Chondrocyte (in vitro differentiated cells): ENCODE measurements at regions not wholly inside any gene's neighbourhood (a gene's known extent, or its start where the extent isn't known, plus 50 kb on each side); places are given as distances from the start of the nearest gene placed in this dataset.

Source experiments
- DNase-seq: peaks from one replicate; pipeline ENCODE4 v3.0.0; 2021; ENCODE audit warnings: mixed read lengths, low spot score
- H3K27ac Mint-ChIP-seq: one replicate; pipeline ENCODE4 v1.8.0; 2021; ENCODE audit warnings: mild to moderate bottlenecking, moderate library complexity, mixed read lengths; ENCODE audit not compliant: unreplicated experiment
- H3K27me3 Mint-ChIP-seq: 2 replicates; pipeline ENCODE4 v1.8.0; 2021; ENCODE audit warnings: low read depth, mixed read lengths
- H3K36me3 Mint-ChIP-seq: 2 replicates; pipeline ENCODE4 v1.8.0; 2021; ENCODE audit warnings: low read depth, mixed read lengths
- H3K4me1 Mint-ChIP-seq: 2 replicates; pipeline ENCODE4 v1.8.0; 2021; ENCODE audit warnings: low read depth, mild to moderate bottlenecking, mixed read lengths
- H3K4me3 Mint-ChIP-seq: one replicate; pipeline ENCODE4 v1.8.0; 2021; ENCODE audit warnings: mild to moderate bottlenecking, moderate library complexity, mixed read lengths; ENCODE audit not compliant: unreplicated experiment
- H3K9me3 Mint-ChIP-seq: 2 replicates; pipeline ENCODE4 v1.8.0; 2021; ENCODE audit warnings: low read depth, mixed read lengths
- TF ChIP-seq, protein P1 (sequence below): fragments of 200-600 bp; sonication (generic); IDR thresholded peaks from 2 replicates; pipeline ENCODE4 v1.5.0; 2021; ENCODE audit warnings: antibody characterized with exemption, mild to moderate bottlenecking, moderate library complexity

DNA sequence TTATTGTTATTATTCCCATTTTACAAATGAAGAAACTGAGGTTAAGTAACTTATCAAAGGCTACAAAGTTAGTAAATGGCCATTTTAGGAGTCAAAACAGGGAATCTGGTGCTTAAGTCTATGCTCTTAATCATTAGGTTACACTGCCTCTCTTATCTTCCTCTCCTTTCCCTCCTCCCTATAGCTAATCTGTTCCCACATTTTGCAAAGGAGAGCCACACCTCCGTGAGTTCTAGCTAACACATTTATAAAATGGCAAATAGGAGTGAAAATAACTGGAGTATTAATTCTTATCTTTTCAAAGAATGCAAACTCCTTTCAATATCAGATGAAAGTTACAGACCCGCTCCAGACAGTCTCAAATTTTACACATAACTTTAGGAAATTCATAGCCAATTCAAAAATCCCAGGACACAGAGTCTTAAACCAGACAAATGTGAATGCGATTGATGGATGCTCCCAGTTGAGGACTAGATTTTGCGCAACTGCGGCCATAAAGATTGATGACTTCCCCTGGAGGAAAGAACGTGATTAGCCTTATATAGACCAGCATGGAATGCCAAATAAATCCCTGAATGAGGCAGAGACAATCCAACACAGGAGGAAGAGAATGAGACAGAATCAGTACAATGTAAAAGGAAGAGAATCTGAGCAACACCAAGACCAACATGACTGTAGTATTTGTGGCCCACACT, 225.0 kb upstream of the ARID2 start:
- Mint-ChIP-seq H3K27ac (no peak overlapping the region), H3K9me3 (no peaks in the 10 kb centered on the region), H3K4me3 (no peak overlapping the region), H3K4me1 (no peaks in the 10 kb centered on the region), H3K36me3 (peaks cover 2% of the 10 kb centered on the region), H3K27me3 (peaks cover 15% of the 10 kb centered on the region)
- TF ChIP-seq, protein P1, sequence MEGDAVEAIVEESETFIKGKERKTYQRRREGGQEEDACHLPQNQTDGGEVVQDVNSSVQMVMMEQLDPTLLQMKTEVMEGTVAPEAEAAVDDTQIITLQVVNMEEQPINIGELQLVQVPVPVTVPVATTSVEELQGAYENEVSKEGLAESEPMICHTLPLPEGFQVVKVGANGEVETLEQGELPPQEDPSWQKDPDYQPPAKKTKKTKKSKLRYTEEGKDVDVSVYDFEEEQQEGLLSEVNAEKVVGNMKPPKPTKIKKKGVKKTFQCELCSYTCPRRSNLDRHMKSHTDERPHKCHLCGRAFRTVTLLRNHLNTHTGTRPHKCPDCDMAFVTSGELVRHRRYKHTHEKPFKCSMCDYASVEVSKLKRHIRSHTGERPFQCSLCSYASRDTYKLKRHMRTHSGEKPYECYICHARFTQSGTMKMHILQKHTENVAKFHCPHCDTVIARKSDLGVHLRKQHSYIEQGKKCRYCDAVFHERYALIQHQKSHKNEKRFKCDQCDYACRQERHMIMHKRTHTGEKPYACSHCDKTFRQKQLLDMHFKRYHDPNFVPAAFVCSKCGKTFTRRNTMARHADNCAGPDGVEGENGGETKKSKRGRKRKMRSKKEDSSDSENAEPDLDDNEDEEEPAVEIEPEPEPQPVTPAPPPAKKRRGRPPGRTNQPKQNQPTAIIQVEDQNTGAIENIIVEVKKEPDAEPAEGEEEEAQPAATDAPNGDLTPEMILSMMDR = no peak
- DNase-seq = no peak

DNA sequence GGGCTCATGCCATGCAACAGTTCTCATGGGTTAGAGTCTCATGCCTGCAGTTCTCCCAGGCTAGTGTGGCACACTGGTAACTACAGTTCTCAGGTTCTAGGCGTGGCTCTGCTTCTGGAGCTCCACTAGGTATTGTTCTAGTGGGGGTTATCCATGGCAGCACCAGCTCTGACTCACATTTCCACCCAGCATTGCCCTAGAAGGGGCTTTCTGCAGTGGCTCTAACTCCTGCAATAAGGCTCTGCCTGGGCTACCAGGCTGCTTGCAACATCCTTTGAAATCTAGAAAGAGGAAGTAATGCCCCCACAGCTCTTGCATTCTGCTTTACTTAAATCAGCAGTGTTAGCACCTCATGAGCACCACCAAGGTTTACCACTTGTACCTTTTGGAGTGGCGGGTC, 220.3 kb upstream of the ARID2 start:
- Mint-ChIP-seq H3K4me3 (no peak overlapping the region), H3K27ac (no peak overlapping the region)
- no peak for DNase-seq

DNA sequence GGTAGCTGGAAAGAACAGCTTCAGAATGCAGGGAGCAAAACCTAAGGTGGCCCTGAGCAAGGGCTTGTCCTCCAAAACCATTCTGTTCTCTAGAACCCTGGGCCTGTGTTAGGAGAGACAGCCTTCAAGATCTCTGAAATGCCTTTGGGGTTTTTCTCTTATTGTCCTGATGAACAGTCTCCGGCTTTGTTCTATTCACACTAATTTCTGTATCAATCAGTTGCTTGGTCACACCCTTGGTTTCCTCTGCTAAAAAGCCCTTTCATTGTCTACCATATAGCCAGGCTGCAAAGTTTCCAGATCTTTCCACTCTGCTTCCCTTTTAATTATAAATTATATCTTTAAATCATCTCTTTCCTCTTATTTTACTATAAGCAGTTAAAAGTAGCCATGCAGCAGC, 219.9 kb upstream of the ARID2 start:
- Mint-ChIP-seq H3K4me3 (no peak overlapping the region), H3K4me1 (no peaks in the 10 kb centered on the region), H3K9me3 (no peaks in the 10 kb centered on the region), H3K36me3 (peaks cover 2% of the 10 kb centered on the region), H3K27me3 (peaks cover 3% of the 10 kb centered on the region), H3K27ac (no peak overlapping the region)
- no peak for DNase-seq
- TF ChIP-seq, protein P1 = no peak

More for the DNA sequence above, 220.3 kb upstream of the ARID2 start:
- H3K27me3 Mint-ChIP-seq = peaks cover 5% of the 10 kb centered on the region
- peaks cover 2% of the 10 kb centered on the region for H3K36me3 Mint-ChIP-seq
- TF ChIP-seq, protein P1 = no peak
- no peaks in the 10 kb centered on the region for H3K9me3 Mint-ChIP-seq
- no peaks in the 10 kb centered on the region for H3K4me1 Mint-ChIP-seq

DNA sequence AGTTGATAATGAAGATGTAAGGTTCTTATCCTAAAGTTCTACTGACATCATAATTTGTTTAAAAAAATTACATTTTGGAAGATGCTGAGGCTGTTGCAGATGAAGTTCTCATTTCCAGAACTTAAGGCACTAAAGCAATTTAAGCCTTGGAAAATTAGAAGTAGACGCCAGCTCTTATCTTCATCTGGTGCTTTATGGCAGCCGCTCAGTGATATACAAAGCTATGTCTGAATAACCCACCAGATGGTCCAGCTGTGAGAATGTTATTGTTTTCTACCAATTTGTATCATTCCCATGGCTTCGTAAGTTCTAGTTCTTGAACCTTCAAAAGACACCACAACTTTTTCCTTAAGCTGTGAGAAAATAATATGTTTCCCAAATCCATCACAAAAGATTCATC, 212.1 kb upstream of the ARID2 start:
- Mint-ChIP-seq H3K9me3 (no peaks in the 10 kb centered on the region), H3K4me1 (no peaks in the 10 kb centered on the region), H3K27me3 (peaks cover 6% of the 10 kb centered on the region), H3K36me3 (no peaks in the 10 kb centered on the region), H3K4me3 (no peak overlapping the region), H3K27ac (no peak overlapping the region)
- TF ChIP-seq, protein P1 = no peak
- no peak for DNase-seq

DNA sequence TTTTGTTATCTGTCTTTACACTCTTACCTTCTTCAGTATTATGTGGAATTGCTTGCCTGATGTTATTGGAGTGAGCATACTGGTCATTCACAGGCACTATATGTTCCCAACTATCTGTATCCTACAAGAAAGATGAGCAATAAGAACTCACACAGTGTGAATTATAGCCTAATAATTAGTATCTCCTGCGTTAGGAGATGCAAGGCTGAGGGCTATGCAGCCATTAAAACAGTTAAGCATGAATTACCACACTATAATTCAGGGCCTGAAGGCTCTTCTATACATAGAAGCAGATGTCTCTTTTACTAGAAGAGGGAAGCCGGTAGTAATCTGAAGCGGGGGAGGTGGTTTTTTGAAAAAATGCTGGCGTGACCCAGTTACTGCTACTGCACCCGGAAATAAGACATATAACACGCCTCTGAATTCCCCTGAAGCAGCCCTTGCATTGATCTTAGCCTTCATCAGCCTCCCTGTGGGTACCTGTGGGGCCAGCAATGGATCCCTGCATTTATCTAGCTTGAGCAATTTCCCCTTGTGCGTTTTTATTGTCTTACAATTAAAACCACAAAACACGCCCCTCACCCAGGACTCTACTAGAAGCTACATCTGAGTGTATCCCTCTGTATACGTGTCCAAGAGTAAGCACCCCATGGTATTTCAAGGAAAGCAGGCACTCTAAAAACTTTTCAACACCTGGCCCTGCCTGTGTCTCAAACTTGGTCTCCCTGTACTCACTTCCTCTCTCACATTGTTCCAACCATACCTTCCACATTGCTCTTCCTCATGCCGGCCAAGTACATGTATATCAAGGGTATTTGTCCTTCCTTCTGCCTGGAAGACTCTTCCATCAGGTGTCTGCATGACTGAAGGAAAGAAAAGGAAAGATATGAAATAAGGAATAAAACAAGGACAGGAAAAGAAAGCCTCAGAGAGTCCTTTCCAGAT, 210.9 kb upstream of the ARID2 start:
- peaks cover 4% of the 10 kb centered on the region for H3K9me3 Mint-ChIP-seq
- no peak overlapping the region for H3K4me3 Mint-ChIP-seq
- DNase-seq = no peak

More for the DNA sequence above, 210.9 kb upstream of the ARID2 start:
- Mint-ChIP-seq H3K36me3 (peaks cover 1% of the 10 kb centered on the region), H3K4me1 (no peaks in the 10 kb centered on the region), H3K27me3 (peaks cover 7% of the 10 kb centered on the region), H3K27ac (no peak overlapping the region)
- TF ChIP-seq, protein P1 = no peak
